IMR-90 (cell line): ENCODE measurements at regions not wholly inside any gene's neighbourhood (a gene's known extent, or its start where the extent isn't known, plus 50 kb on each side); places are given as distances from the start of the nearest gene placed in this dataset.

ENCODE experiments used
- BHLHE40 ChIP-seq: fragments of 150-350 bp; IDR thresholded peaks from 2 replicates; pipeline ENCODE4 v1.6.1; 2016; ENCODE audit warnings: mild to moderate bottlenecking, low read depth, low read length
- CEBPB ChIP-seq: IDR thresholded peaks from 2 replicates; pipeline ENCODE4 v1.6.1; 2012; ENCODE audit warnings: low read depth, low read length, improper control_type of control experiment
- CHD1 ChIP-seq: IDR thresholded peaks from 2 replicates; pipeline ENCODE4 v1.6.1; 2012; ENCODE audit warnings: low read depth, low read length, improper control_type of control experiment
- CTCF ChIP-seq: conservative IDR thresholded peaks from 2 replicates; pipeline ENCODE4 v1.5.1; 2012; ENCODE audit warnings: mild to moderate bottlenecking, low read depth, low read length, improper control_type of control experiment
- ELK1 ChIP-seq: fragments of 150-350 bp; IDR thresholded peaks from 2 replicates; pipeline ENCODE4 v1.6.1; 2016; ENCODE audit warnings: low read depth, mild to moderate bottlenecking, low read length, moderate library complexity, borderline replicate concordance
- FOS ChIP-seq: fragments of 150-350 bp; IDR thresholded peaks from 2 replicates; pipeline ENCODE4 v1.6.1; 2016; ENCODE audit warnings: low read depth, low read length
- MAFK ChIP-seq: IDR thresholded peaks from 2 replicates; pipeline ENCODE4 v1.6.1; 2012; ENCODE audit warnings: low read depth, low read length, improper control_type of control experiment
- MAZ ChIP-seq: IDR thresholded peaks from 2 replicates; pipeline ENCODE4 v1.6.1; 2012; ENCODE audit warnings: low read depth, mild to moderate bottlenecking, low read length, improper control_type of control experiment, moderate library complexity, borderline replicate concordance
- MXI1 ChIP-seq: IDR thresholded peaks from 2 replicates; pipeline ENCODE4 v1.6.1; 2012; ENCODE audit warnings: low read depth, mild to moderate bottlenecking, low read length, moderate library complexity, borderline replicate concordance
- POLR2A ChIP-seq: IDR thresholded peaks from 2 replicates; pipeline ENCODE4 v1.6.1; 2012; ENCODE audit warnings: mild to moderate bottlenecking, low read depth, low read length
- RAD21 ChIP-seq: IDR thresholded peaks from 2 replicates; pipeline ENCODE4 v1.6.1; 2012; ENCODE audit warnings: low read length, improper control_type of control experiment
- RCOR1 ChIP-seq: IDR thresholded peaks from 2 replicates; pipeline ENCODE4 v1.6.1; 2012; ENCODE audit warnings: mild to moderate bottlenecking, low read length, improper control_type of control experiment; ENCODE audit not compliant: insufficient replicate concordance
- SMC3 ChIP-seq: fragments of 150-350 bp; IDR thresholded peaks from 2 replicates; pipeline ENCODE4 v1.6.1; 2016; ENCODE audit warnings: low read depth, mild to moderate bottlenecking, antibody characterized with exemption, low read length, moderate library complexity

- no peak for TF ChIP-seq CTCF
- no peak for TF ChIP-seq RCOR1
- TF ChIP-seq POLR2A: no peak
- TF ChIP-seq FOS: no peak
- no peak for TF ChIP-seq SMC3
- no peak for TF ChIP-seq MAFK
- no peak for TF ChIP-seq CEBPB
- TF ChIP-seq ELK1: no peak
- no peak for TF ChIP-seq MXI1
- TF ChIP-seq RAD21: no peak
- no peak for TF ChIP-seq BHLHE40
- TF ChIP-seq CHD1: no peak
- no peak for TF ChIP-seq MAZ
These were observed 111.3 kb upstream of the UQCRFS1 start for GRCh38 chr19:29324291-29324680.
